HCT116 (cell line): ENCODE measurements at regions not wholly inside any gene's neighbourhood (a gene's known extent, or its start where the extent isn't known, plus 50 kb on each side); places are given as distances from the start of the nearest gene placed in this dataset.

Experiments
- ATAC-seq: fragments of 200-7000 bp; cut with Tn5 transposase; 2 replicates; pipeline ENCODE4 v1.9.1; 2020; ENCODE audit warnings: mild to moderate bottlenecking, moderate library complexity
- BruUV-seq: library from RNA; stranded (reverse); fragments of 400-500 nt; replicated peaks from 2 replicates; lab custom pipeline; 2021; lab: Mats Ljungman, UMichigan
- CTCF ChIA-PET: fragments of 300-600 bp; sonication (Branson Sonifier 250); formaldehyde crosslinking; loops from one replicate; lab custom pipeline; 2021; ENCODE audit warnings: antibody characterized with exemption; lab: Charles Lee
- POLR2A ChIA-PET: fragments of 300-600, 350-600 bp; sonication (Branson Sonifier 250); formaldehyde crosslinking; loops from one replicate; lab custom pipeline; 2021; ENCODE audit warnings: antibody characterized with exemption; lab: Charles Lee
- RAD21 ChIA-PET, 2 experiments: fragments of 300-600 bp; sonication (Branson Sonifier 250); formaldehyde crosslinking; loops; one replicate each; lab custom pipeline; 2023; ENCODE audit warnings: low total read pairs in 2 of 2; ENCODE audit not compliant: uncharacterized antibody in 2 of 2, unreplicated experiment in 2 of 2, low non-redundant PET in 1 of 2; lab: Charles Lee
- DNase-seq: peaks from one replicate; pipeline ENCODE4 v3.0.0-alpha.2; 2010; ENCODE audit warnings: low read depth, low spot score
- H2AFZ ChIP-seq: fragments of 200-600 bp; shearing (Covaris generic), sonication (generic); 2 replicates; pipeline ENCODE4 v1.6.1; 2017; ENCODE audit warnings: low read depth, mixed run types, mixed read lengths, antibody characterized with exemption, low read length; ENCODE audit not compliant: poor library complexity, severe bottlenecking
- H3K27ac ChIP-seq: 2 replicates; pipeline ENCODE4 v1.5.1; 2012; ENCODE audit warnings: low read depth, low read length
- H3K27me3 ChIP-seq: fragments of 200-600 bp; sonication (generic); 2 replicates; pipeline ENCODE4 v1.6.1; 2016; ENCODE audit warnings: mixed run types, low read length, mixed read lengths; ENCODE audit not compliant: insufficient read depth
- H3K36me3 ChIP-seq, 2 experiments: fragments of 200-500 bp in 1 of 2; fragments of 200-600 bp in 1 of 2; sonication (Bioruptor generic) in 1 of 2; sonication (generic) in 1 of 2; 2 replicates each; pipeline versions ENCODE4 v1.5.1 to v1.6.1; 2014 to 2016; ENCODE audit warnings: low read length in 2 of 2, inconsistent platforms in 1 of 2, mixed read lengths in 1 of 2, mixed run types in 1 of 2; ENCODE audit not compliant: insufficient read depth in 2 of 2, control insufficient read depth in 1 of 2
- H3K4me1 ChIP-seq, 2 experiments: fragments of 200-600 bp in 1 of 2; sonication (generic) in 1 of 2; 2 replicates each; pipeline versions ENCODE4 v1.5.1 to v1.6.1; 2012 to 2017; ENCODE audit warnings: low read length in 2 of 2, inconsistent platforms in 1 of 2, mild to moderate bottlenecking in 1 of 2, mixed read lengths in 1 of 2, mixed run types in 1 of 2, moderate library complexity in 1 of 2; ENCODE audit not compliant: insufficient read depth in 2 of 2, control insufficient read depth in 1 of 2
- H3K4me2 ChIP-seq: fragments of 200-600 bp; sonication (generic); 2 replicates; pipeline ENCODE4 v1.6.1; 2017; ENCODE audit warnings: mixed run types, low read length, mixed read lengths
- H3K4me3 ChIP-seq, 2 experiments: fragments of 200-600 bp in 1 of 2; sonication (generic) in 1 of 2; replicated peaks in 1 of 2; 2 replicates each; pipeline ENCODE4 v1.5.1; 2011 to 2016; ENCODE audit warnings: low read length in 2 of 2, control low read depth in 1 of 2, low read depth in 1 of 2, mild to moderate bottlenecking in 1 of 2, mixed read lengths in 1 of 2, mixed run types in 1 of 2
- H3K79me2 ChIP-seq: fragments of 200-600 bp; sonication (generic); 2 replicates; pipeline ENCODE4 v1.6.1; 2017; ENCODE audit warnings: mild to moderate bottlenecking, mixed run types, low read length, moderate library complexity, mixed read lengths; ENCODE audit not compliant: insufficient read depth
- H3K9ac ChIP-seq: fragments of 200-600 bp; sonication (generic); 2 replicates; pipeline ENCODE4 v1.6.1; 2016; ENCODE audit warnings: low read length, mixed read lengths
- H3K9me2 ChIP-seq: fragments of 200-600 bp; sonication (generic), shearing (Covaris generic); 2 replicates; pipeline ENCODE4 v1.6.1; 2017; ENCODE audit warnings: mixed run types, mild to moderate bottlenecking, moderate library complexity; ENCODE audit not compliant: insufficient read depth
- H3K9me3 ChIP-seq, 2 experiments: fragments of 200-500 bp in 1 of 2; fragments of 200-600 bp in 1 of 2; sonication (Bioruptor generic) in 1 of 2; sonication (generic) in 1 of 2; 2 replicates each; pipeline ENCODE4 v1.6.1; 2014 to 2017; ENCODE audit warnings: low read length in 2 of 2, mixed read lengths in 2 of 2, inconsistent platforms in 1 of 2, low read depth in 1 of 2, mild to moderate bottlenecking in 1 of 2, mixed run types in 1 of 2, moderate library complexity in 1 of 2; ENCODE audit not compliant: control insufficient read depth in 1 of 2, insufficient read depth in 1 of 2
- H4K20me1 ChIP-seq: fragments of 200-600 bp; sonication (generic), shearing (Covaris generic); 2 replicates; pipeline ENCODE4 v1.6.1; 2017; ENCODE audit warnings: mixed run types, mild to moderate bottlenecking, moderate library complexity; ENCODE audit not compliant: insufficient read depth
- EZH2phosphoT487 ChIP-seq: fragments of 200-600 bp; IDR thresholded peaks from 2 replicates; pipeline ENCODE4 v1.6.1; 2018; ENCODE audit warnings: antibody characterized with exemption, borderline replicate concordance
- FOSL1 ChIP-seq: IDR thresholded peaks from 2 replicates; pipeline ENCODE4 v1.6.1; 2012; ENCODE audit warnings: low read depth
- RAD21 ChIP-seq: IDR thresholded peaks from 2 replicates; pipeline ENCODE4 v1.6.1; 2012; ENCODE audit warnings: low read depth, mild to moderate bottlenecking
- REST ChIP-seq: IDR thresholded peaks from 2 replicates; pipeline ENCODE4 v1.6.1; 2012; ENCODE audit warnings: low read depth
- SP1 ChIP-seq: IDR thresholded peaks from 2 replicates; pipeline ENCODE4 v1.6.1; 2012; ENCODE audit warnings: low read depth
- YY1 ChIP-seq: IDR thresholded peaks from 2 replicates; pipeline ENCODE4 v1.6.1; 2011; ENCODE audit warnings: low read length, low read depth, moderate library complexity, mild to moderate bottlenecking; ENCODE audit not compliant: insufficient replicate concordance; ENCODE audit errors: extremely low read depth
- ZFX ChIP-seq: fragments of 450-650 bp; IDR thresholded peaks from 2 replicates; pipeline ENCODE4 v1.6.1; 2017
- ZNF274 ChIP-seq: fragments of 200-500 bp; sonication (Bioruptor generic); IDR thresholded peaks from 2 replicates; pipeline ENCODE4 v1.6.1; 2014; ENCODE audit warnings: mild to moderate bottlenecking, low read depth, low read length, inconsistent platforms
- intact Hi-C: fragments of 100-400 bp; cut with micrococcal nuclease; formaldehyde crosslinking; loops from 2 replicates; pipeline ENCODE4 v1.10.0; 2022
- TF ChIP-seq, protein P1 (sequence below): IDR thresholded peaks from 2 replicates; pipeline ENCODE4 v1.6.1; 2012

DNA sequence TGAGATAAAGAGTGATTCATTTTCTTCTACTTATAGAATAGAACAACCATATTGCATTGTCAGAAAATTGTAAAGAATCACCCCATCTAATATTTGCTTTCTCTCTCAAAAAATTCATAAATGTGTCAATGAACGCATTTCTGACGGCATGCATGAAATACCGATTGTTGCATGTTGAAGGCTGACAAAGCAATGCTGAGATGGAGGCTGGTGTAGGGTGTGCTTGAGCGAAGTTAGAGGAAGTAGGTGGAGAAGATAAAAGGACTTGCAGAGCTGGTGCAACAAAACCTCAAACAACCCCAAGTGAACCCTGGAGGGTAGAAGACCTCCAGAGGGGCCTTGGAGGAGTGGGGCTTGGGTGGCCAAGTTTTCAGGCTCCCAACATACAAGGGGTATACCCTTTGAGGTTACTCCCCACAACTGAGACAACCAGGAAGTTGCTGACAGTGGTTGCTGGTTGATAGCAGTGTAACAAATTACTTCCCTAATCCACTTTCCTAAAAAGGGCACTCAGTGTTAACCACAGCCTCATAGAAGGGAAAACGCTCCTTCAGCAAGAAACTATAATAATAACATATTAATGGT, 452.7 kb downstream of the NLGN4X start:
- Histone ChIP-seq H3K36me3 (no peaks in the 10 kb centered on the region), H3K79me2 (no peaks in the 10 kb centered on the region), H3K4me3 (no peak overlapping the region), H3K9me2 (no peaks in the 10 kb centered on the region), H4K20me1 (no peaks in the 10 kb centered on the region), H3K9me3 (no peaks in the 10 kb centered on the region), H3K4me2 (no peak overlapping the region), H3K9ac (no peak overlapping the region), H3K27me3 (no peaks in the 10 kb centered on the region), H3K27ac (no peak overlapping the region), H2AFZ (no peak overlapping the region), H3K4me1 (no peaks in the 10 kb centered on the region)
- BruUV-seq = no TSS peak
- CTCF ChIA-PET = no interaction called here
- POLR2A ChIA-PET = no interaction called here
- no peak for TF ChIP-seq EZH2phosphoT487
- no peak for TF ChIP-seq SP1
- TF ChIP-seq ZFX = no peak
- no peak for TF ChIP-seq RAD21
- no peak for ATAC-seq
- DNase-seq = no peak
- RAD21 ChIA-PET = no interaction called here
- intact Hi-C loops = no loop called here

- POLR2A ChIA-PET = no interaction called here
- BruUV-seq = no TSS peak
- no peaks in the 10 kb centered on the region for H3K9me2 ChIP-seq
Measured at GRCh38 chrX:5774446-5774845, 454.2 kb downstream of the NLGN4X start.

More at GRCh38 chrX:5774446-5774845, 454.2 kb downstream of the NLGN4X start:
- RAD21 ChIA-PET = no interaction called here
- TF ChIP-seq YY1 (no peak), ZNF274 (no peak), FOSL1 (no peak), RAD21 (no peak), REST (no peak)
- TF ChIP-seq, protein P1, sequence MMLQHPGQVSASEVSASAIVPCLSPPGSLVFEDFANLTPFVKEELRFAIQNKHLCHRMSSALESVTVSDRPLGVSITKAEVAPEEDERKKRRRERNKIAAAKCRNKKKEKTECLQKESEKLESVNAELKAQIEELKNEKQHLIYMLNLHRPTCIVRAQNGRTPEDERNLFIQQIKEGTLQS = no peak
- H3K27me3 ChIP-seq = no peaks in the 10 kb centered on the region
- CTCF ChIA-PET = no interaction called here
- intact Hi-C loops = no loop called here
- DNase-seq = no peak
- no peak overlapping the region for H2AFZ ChIP-seq
- ATAC-seq = no peak
- no peak overlapping the region for H3K4me3 ChIP-seq
- no peaks in the 10 kb centered on the region for H3K9me3 ChIP-seq
- no peaks in the 10 kb centered on the region for H3K4me1 ChIP-seq
- H3K4me2 ChIP-seq = no peak overlapping the region
- no peak overlapping the region for H3K27ac ChIP-seq
- H4K20me1 ChIP-seq = no peaks in the 10 kb centered on the region
- H3K79me2 ChIP-seq = no peaks in the 10 kb centered on the region
- no peak overlapping the region for H3K9ac ChIP-seq
- H3K36me3 ChIP-seq = no peaks in the 10 kb centered on the region
